T-helper 9 cell (primary cell): ENCODE measurements at regions not wholly inside any gene's neighbourhood (a gene's known extent, or its start where the extent isn't known, plus 50 kb on each side); places are given as distances from the start of the nearest gene placed in this dataset.
"Not testable (repeated sequence)": the region's sequence is repeated elsewhere in the genome, so short reads cannot be mapped to it uniquely, and the experiment has no call there.

Experiments
- DNase-seq: peaks from one replicate; pipeline ENCODE4 v3.0.0-alpha.2; 2020

GRCh38 chr1:157460381-157460780 lies 91.9 kb downstream of the FCRL5 start:
- DNase-seq, result no peak

- DNase-seq, result no peak
These were observed 95.0 kb downstream of the FCRL5 start for GRCh38 chr1:157457279-157457678.

GRCh38 chr1:157455318-157455717 lies 97.0 kb downstream of the FCRL5 start:
- no peak for DNase-seq

- DNase-seq, result no peak
These were observed 102.2 kb downstream of the FCRL5 start for GRCh38 chr1:157450106-157450505.

GRCh38 chr1:157448636-157449035 lies 103.7 kb downstream of the FCRL5 start:
- DNase-seq, result no peak

GRCh38 chr1:157446356-157446755 lies 106.0 kb downstream of the FCRL5 start:
- DNase-seq, result not testable (repeated sequence)

GRCh38 chr1:157445616-157446140 lies 106.6 kb downstream of the FCRL5 start:
- not testable (repeated sequence) for DNase-seq

- no peak for DNase-seq
These were observed 110.2 kb downstream of the FCRL5 start for GRCh38 chr1:157442065-157442464.

- no peak for DNase-seq
These were observed 112.9 kb downstream of the FCRL5 start for GRCh38 chr1:157439302-157439954.

- DNase-seq, result no peak
These were observed 113.7 kb downstream of the FCRL5 start for GRCh38 chr1:157438613-157439012.

- no peak for DNase-seq
These were observed 114.2 kb downstream of the FCRL5 start for GRCh38 chr1:157438146-157438545.

GRCh38 chr1:157437296-157437695 lies 115.0 kb downstream of the FCRL5 start:
- DNase-seq, result no peak

- DNase-seq, result no peak
These were observed 120.6 kb downstream of the FCRL5 start for GRCh38 chr1:157431751-157432150.

- no peak for DNase-seq
These were observed 122.6 kb downstream of the FCRL5 start for GRCh38 chr1:157429601-157430240.

GRCh38 chr1:157423764-157424163 lies 128.6 kb downstream of the FCRL5 start:
- not testable (repeated sequence) for DNase-seq

- DNase-seq, result no peak
These were observed 132.3 kb downstream of the FCRL5 start for GRCh38 chr1:157419845-157420542.

- no peak for DNase-seq
These were observed 133.7 kb downstream of the FCRL5 start for GRCh38 chr1:157418659-157419058.

GRCh38 chr1:157418231-157418630 lies 134.1 kb downstream of the FCRL5 start:
- DNase-seq, result no peak

- no peak for DNase-seq
These were observed 136.7 kb downstream of the FCRL5 start for GRCh38 chr1:157415661-157416060.

GRCh38 chr1:157412308-157412707 lies 140.0 kb downstream of the FCRL5 start:
- DNase-seq, result no peak

GRCh38 chr1:157411769-157412168 lies 140.5 kb downstream of the FCRL5 start:
- no peak for DNase-seq

GRCh38 chr1:157411064-157411463 lies 141.3 kb downstream of the FCRL5 start:
- no peak for DNase-seq

- no peak for DNase-seq
These were observed 141.9 kb downstream of the FCRL5 start for GRCh38 chr1:157410457-157410856.

- no peak for DNase-seq
These were observed 142.4 kb downstream of the FCRL5 start for GRCh38 chr1:157409927-157410326.
